ENCODE measurements at regions not wholly inside any gene's neighbourhood (a gene's known extent, or its start where the extent isn't known, plus 50 kb on each side); places are given as distances from the start of the nearest gene placed in this dataset.

DNA sequence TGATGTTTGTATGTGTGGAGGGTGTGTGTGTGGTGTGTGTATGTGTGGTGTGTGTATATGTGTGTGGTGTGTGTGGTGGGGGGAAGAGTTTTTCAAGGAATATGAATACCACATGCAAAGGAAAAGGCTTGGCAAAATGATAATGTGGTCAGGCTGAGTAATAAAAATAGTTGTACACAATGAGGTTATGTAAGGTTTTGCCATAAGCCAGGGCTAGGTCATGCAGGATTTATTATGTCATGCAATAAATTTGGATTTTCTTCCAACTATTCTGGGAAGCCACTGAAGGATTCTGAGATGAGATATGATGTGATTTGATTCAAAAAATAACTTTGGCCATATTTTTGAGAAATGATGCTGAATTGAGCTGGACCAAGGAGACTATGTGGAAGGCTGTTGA, 1191.6 kb upstream of the SEL1L start:
- DNase-seq, result no peak
- H3K9me2 ChIP-seq (replicated peaks; ENCODE audit: insufficient read depth, low read length), result no peaks in the 10 kb centered on the region
- H3K4me2 ChIP-seq (ENCODE audit: low read depth, low read length, poor library complexity, severe bottlenecking), result no peak overlapping the region
- H3K9me3 ChIP-seq (ENCODE audit: low read length), result peaks cover 20% of the 10 kb centered on the region
- no peak overlapping the region for H3K27ac ChIP-seq (ENCODE audit: low read length)
- no peak overlapping the region for H3K9ac ChIP-seq (ENCODE audit: low read length)
- H3K79me2 ChIP-seq (ENCODE audit: low read length), result no peaks in the 10 kb centered on the region
- no peaks in the 10 kb centered on the region for H4K20me1 ChIP-seq (ENCODE audit: insufficient read depth, low read depth, low read length)
- H2AFZ ChIP-seq (ENCODE audit: low read length), result no peak overlapping the region
- no peaks in the 10 kb centered on the region for H3K36me3 ChIP-seq (ENCODE audit: insufficient read depth, low read length)
- no peaks in the 10 kb centered on the region for H3K4me1 ChIP-seq (ENCODE audit: low read length)
- no peak overlapping the region for H3K4me3 ChIP-seq (ENCODE audit: low read length)
- H3K27me3 ChIP-seq (ENCODE audit: low read length), result no peaks in the 10 kb centered on the region

DNA sequence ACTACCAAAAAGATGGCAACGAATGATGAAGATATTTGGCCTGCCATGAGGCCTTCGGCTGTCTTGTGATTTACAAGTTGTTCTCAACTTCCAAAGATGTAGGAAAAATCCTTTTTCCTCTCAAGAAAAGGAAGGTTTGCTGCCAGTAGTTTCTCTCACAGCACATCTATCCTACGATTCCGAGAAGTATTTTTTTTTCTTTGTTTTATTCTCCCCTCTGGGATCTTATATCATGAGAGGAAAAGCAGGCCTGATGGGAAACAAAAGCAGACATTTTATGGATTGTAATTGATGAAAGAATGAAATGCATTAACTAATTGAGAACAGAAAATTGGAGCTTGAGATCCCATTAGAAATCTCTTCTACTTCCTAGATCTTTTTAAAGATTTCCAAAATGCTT, 1197.9 kb upstream of the SEL1L start:
- Histone ChIP-seq H3K27ac (ENCODE audit: low read length) (no peak overlapping the region), H3K27me3 (ENCODE audit: low read length) (no peaks in the 10 kb centered on the region), H3K79me2 (ENCODE audit: low read length) (no peaks in the 10 kb centered on the region), H3K36me3 (ENCODE audit: insufficient read depth, low read length) (no peaks in the 10 kb centered on the region), H3K9me3 (ENCODE audit: low read length) (peaks cover 15% of the 10 kb centered on the region), H3K9ac (ENCODE audit: low read length) (no peak overlapping the region), H3K4me2 (ENCODE audit: low read depth, low read length, poor library complexity, severe bottlenecking) (no peak overlapping the region), H2AFZ (ENCODE audit: low read length) (no peak overlapping the region), H3K9me2 (replicated peaks; ENCODE audit: insufficient read depth, low read length) (no peaks in the 10 kb centered on the region), H3K4me1 (ENCODE audit: low read length) (no peaks in the 10 kb centered on the region), H3K4me3 (ENCODE audit: low read length) (no peak overlapping the region), H4K20me1 (ENCODE audit: insufficient read depth, low read depth, low read length) (no peaks in the 10 kb centered on the region)
- no peak for DNase-seq

DNA sequence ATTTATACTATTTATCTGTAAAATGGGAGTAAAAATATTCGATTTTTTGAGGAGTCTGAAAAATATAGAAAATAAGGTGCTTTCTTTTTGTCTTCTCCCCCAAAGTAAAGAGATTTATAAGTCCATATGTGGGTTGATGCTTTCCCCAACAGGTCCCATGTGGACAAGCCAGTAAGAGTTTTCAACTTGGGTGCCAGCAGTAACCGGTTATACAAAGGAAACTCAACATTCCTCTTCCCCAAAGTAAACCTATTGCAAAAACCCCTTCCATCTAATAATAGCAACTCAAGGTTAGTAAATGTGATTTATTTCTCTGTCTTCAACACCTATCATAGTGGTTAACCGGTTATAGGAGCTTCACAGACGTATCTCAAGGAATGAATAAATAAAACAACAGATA, 1206.9 kb upstream of the SEL1L start:
- Histone ChIP-seq H3K36me3 (ENCODE audit: insufficient read depth, low read length) (no peaks in the 10 kb centered on the region), H3K27ac (ENCODE audit: low read length) (no peak overlapping the region), H3K9me3 (ENCODE audit: low read length) (peaks cover 26% of the 10 kb centered on the region; the same call in 1 of the 2 replicates), H3K9ac (ENCODE audit: low read length) (no peak overlapping the region), H3K4me2 (ENCODE audit: low read depth, low read length, poor library complexity, severe bottlenecking) (no peak overlapping the region), H2AFZ (ENCODE audit: low read length) (no peak overlapping the region), H4K20me1 (ENCODE audit: insufficient read depth, low read depth, low read length) (no peaks in the 10 kb centered on the region), H3K4me3 (ENCODE audit: low read length) (no peak overlapping the region), H3K4me1 (ENCODE audit: low read length) (no peaks in the 10 kb centered on the region), H3K27me3 (ENCODE audit: low read length) (no peaks in the 10 kb centered on the region), H3K9me2 (replicated peaks; ENCODE audit: insufficient read depth, low read length) (no peaks in the 10 kb centered on the region), H3K79me2 (ENCODE audit: low read length) (no peaks in the 10 kb centered on the region)
- DNase-seq, result no peak

DNA sequence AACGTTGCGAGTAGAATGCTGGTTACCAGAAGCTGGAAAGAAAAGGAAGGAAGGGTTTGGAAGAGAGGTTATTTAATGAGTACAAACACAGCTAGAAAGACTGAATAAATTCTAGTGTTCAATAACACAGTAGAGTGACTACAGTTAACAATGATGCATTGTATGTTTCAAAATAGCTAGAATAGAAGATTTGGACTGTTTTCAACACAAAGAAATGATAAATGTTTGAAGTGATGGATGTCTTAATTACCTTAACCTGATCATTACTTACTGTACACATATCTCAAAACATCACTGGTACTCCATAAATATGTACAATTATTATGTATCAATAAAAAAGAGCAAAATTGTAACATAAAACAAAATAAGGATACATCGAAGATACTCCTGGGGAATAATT, 1221.8 kb upstream of the SEL1L start:
- DNase-seq, result no peak
- no peaks in the 10 kb centered on the region for H4K20me1 ChIP-seq (ENCODE audit: insufficient read depth, low read depth, low read length)
- H2AFZ ChIP-seq (ENCODE audit: low read length), result no peak overlapping the region
- H3K9ac ChIP-seq (ENCODE audit: low read length), result no peak overlapping the region
- H3K4me3 ChIP-seq (ENCODE audit: low read length), result no peak overlapping the region
- H3K4me1 ChIP-seq (ENCODE audit: low read length), result no peaks in the 10 kb centered on the region
- no peak overlapping the region for H3K4me2 ChIP-seq (ENCODE audit: low read depth, low read length, poor library complexity, severe bottlenecking)
- no peaks in the 10 kb centered on the region for H3K9me2 ChIP-seq (replicated peaks; ENCODE audit: insufficient read depth, low read length)
- no peaks in the 10 kb centered on the region for H3K79me2 ChIP-seq (ENCODE audit: low read length)
- H3K27me3 ChIP-seq (ENCODE audit: low read length), result no peaks in the 10 kb centered on the region
- H3K27ac ChIP-seq (ENCODE audit: low read length), result no peak overlapping the region
- H3K9me3 ChIP-seq (ENCODE audit: low read length), result peaks cover 25% of the 10 kb centered on the region
- no peaks in the 10 kb centered on the region for H3K36me3 ChIP-seq (ENCODE audit: insufficient read depth, low read length)

DNA sequence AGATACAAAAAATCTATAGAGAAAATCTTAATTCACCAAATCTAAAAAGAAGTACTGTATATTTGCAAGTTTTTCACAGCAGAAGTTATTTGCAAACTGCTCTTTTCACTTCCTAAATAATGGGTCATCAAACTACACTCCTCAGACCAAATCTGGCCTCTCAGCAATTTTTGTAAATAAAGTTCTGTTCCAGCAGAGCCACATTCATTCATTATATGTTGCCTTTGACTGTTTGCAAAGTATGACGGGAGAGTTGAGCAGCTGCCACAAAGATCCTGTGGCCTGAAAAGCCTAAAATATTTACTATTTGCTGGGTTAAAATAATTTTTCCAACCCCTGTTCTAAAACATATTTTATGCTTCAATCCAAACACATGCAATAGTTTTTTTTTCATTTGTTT, 1222.3 kb upstream of the SEL1L start:
- Histone ChIP-seq H3K4me3 (ENCODE audit: low read length) (no peak overlapping the region), H3K27ac (ENCODE audit: low read length) (no peak overlapping the region), H3K4me2 (ENCODE audit: low read depth, low read length, poor library complexity, severe bottlenecking) (no peak overlapping the region), H4K20me1 (ENCODE audit: insufficient read depth, low read depth, low read length) (no peaks in the 10 kb centered on the region), H3K4me1 (ENCODE audit: low read length) (no peaks in the 10 kb centered on the region), H3K9ac (ENCODE audit: low read length) (no peak overlapping the region), H3K79me2 (ENCODE audit: low read length) (no peaks in the 10 kb centered on the region), H3K9me3 (ENCODE audit: low read length) (peaks cover 23% of the 10 kb centered on the region), H3K36me3 (ENCODE audit: insufficient read depth, low read length) (no peaks in the 10 kb centered on the region), H3K27me3 (ENCODE audit: low read length) (no peaks in the 10 kb centered on the region), H3K9me2 (replicated peaks; ENCODE audit: insufficient read depth, low read length) (no peaks in the 10 kb centered on the region), H2AFZ (ENCODE audit: low read length) (no peak overlapping the region)
- DNase-seq, result no peak

DNA sequence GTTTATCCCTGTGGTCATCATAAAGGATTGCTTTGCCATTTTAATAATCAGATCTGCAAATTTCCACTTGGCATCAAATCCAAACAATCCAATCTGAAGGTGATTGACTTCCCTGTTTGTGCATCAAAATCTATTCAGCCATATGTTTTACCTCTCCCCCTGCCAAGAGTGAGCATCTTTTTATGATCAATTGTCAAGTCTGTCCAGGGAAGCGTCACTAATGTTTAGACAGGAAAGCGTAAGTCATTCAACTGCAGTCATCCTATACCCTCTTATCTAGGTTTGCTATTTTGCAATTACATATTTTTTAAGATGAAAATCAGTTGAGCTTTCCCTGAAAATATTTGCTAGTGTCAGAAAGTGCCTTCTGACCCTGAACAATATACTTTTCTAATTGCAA, 1224.1 kb upstream of the SEL1L start:
- H2AFZ ChIP-seq (ENCODE audit: low read length), result no peak overlapping the region
- no peaks in the 10 kb centered on the region for H3K4me1 ChIP-seq (ENCODE audit: low read length)
- no peak overlapping the region for H3K9ac ChIP-seq (ENCODE audit: low read length)
- DNase-seq, result no peak
- H3K27ac ChIP-seq (ENCODE audit: low read length), result no peak overlapping the region
- H3K9me3 ChIP-seq (ENCODE audit: low read length), result peaks cover 14% of the 10 kb centered on the region; the same call in 1 of the 2 replicates
- H3K27me3 ChIP-seq (ENCODE audit: low read length), result no peaks in the 10 kb centered on the region
- H3K79me2 ChIP-seq (ENCODE audit: low read length), result no peaks in the 10 kb centered on the region
- H4K20me1 ChIP-seq (ENCODE audit: insufficient read depth, low read depth, low read length), result no peaks in the 10 kb centered on the region
- no peaks in the 10 kb centered on the region for H3K9me2 ChIP-seq (replicated peaks; ENCODE audit: insufficient read depth, low read length)
- H3K4me2 ChIP-seq (ENCODE audit: low read depth, low read length, poor library complexity, severe bottlenecking), result no peak overlapping the region
- H3K4me3 ChIP-seq (ENCODE audit: low read length), result no peak overlapping the region
- H3K36me3 ChIP-seq (ENCODE audit: insufficient read depth, low read length), result no peaks in the 10 kb centered on the region

DNA sequence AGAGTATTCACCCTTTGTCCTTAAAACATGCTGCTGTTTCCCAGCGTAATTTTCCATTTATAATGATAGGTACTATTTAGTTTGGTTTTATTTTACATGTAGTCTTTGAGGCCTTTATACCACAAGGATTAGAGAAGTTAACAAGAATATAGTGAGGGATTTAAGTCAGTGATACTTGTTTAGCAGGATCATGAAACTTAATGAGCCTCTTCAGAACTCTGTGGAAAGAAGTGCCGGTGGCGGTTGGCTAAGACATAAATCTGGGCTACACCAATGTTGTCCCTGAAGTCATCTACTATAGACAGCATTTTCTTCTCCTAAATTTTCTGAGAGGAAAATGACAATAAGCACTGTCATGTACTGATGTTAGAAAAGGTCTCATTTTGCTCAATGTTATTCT, 1226.0 kb upstream of the SEL1L start:
- no peak overlapping the region for H3K4me3 ChIP-seq (ENCODE audit: low read length)
- peaks cover 3% of the 10 kb centered on the region; the same call in 1 of the 2 replicates for H3K9me3 ChIP-seq (ENCODE audit: low read length)
- H4K20me1 ChIP-seq (ENCODE audit: insufficient read depth, low read depth, low read length), result no peaks in the 10 kb centered on the region
- no peak for DNase-seq
- H3K79me2 ChIP-seq (ENCODE audit: low read length), result no peaks in the 10 kb centered on the region
- H3K4me1 ChIP-seq (ENCODE audit: low read length), result no peaks in the 10 kb centered on the region
- H3K9ac ChIP-seq (ENCODE audit: low read length), result no peak overlapping the region
- no peak overlapping the region for H2AFZ ChIP-seq (ENCODE audit: low read length)
- H3K9me2 ChIP-seq (replicated peaks; ENCODE audit: insufficient read depth, low read length), result no peaks in the 10 kb centered on the region
- H3K36me3 ChIP-seq (ENCODE audit: insufficient read depth, low read length), result no peaks in the 10 kb centered on the region
- no peaks in the 10 kb centered on the region for H3K27me3 ChIP-seq (ENCODE audit: low read length)
- no peak overlapping the region for H3K27ac ChIP-seq (ENCODE audit: low read length)
- no peak overlapping the region for H3K4me2 ChIP-seq (ENCODE audit: low read depth, low read length, poor library complexity, severe bottlenecking)

DNA sequence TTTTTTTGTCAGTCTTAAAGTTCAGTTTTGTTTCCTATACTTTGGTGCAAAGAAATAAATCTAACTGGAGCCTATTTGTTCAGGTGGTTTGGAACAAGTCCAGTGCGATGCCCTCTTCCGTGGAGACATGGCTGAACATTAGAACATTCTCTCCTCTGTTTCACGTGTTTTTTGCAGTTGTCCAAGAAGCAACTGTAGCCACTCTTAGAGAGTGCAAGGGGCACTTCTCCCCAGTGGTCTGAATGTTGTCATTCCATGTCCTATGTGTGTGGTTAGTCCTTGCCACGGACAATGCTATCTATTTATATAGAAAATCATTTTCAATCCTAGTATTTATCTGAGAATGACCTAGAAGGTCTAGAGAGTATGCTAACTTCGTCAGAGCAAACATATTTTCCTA, 1232.5 kb upstream of the SEL1L start:
- H3K4me1 ChIP-seq (ENCODE audit: low read length), result no peaks in the 10 kb centered on the region
- H3K36me3 ChIP-seq (ENCODE audit: insufficient read depth, low read length), result no peaks in the 10 kb centered on the region
- no peak overlapping the region for H3K4me3 ChIP-seq (ENCODE audit: low read length)
- no peak overlapping the region for H3K9ac ChIP-seq (ENCODE audit: low read length)
- H3K9me2 ChIP-seq (replicated peaks; ENCODE audit: insufficient read depth, low read length), result no peaks in the 10 kb centered on the region
- no peak overlapping the region for H3K27ac ChIP-seq (ENCODE audit: low read length)
- H3K4me2 ChIP-seq (ENCODE audit: low read depth, low read length, poor library complexity, severe bottlenecking), result no peak overlapping the region
- H3K9me3 ChIP-seq (ENCODE audit: low read length), result peaks cover 4% of the 10 kb centered on the region; the same call in 1 of the 2 replicates
- H3K27me3 ChIP-seq (ENCODE audit: low read length), result no peaks in the 10 kb centered on the region
- no peak overlapping the region for H2AFZ ChIP-seq (ENCODE audit: low read length)
- no peaks in the 10 kb centered on the region for H3K79me2 ChIP-seq (ENCODE audit: low read length)
- no peaks in the 10 kb centered on the region for H4K20me1 ChIP-seq (ENCODE audit: insufficient read depth, low read depth, low read length)
- DNase-seq, result no peak

DNA sequence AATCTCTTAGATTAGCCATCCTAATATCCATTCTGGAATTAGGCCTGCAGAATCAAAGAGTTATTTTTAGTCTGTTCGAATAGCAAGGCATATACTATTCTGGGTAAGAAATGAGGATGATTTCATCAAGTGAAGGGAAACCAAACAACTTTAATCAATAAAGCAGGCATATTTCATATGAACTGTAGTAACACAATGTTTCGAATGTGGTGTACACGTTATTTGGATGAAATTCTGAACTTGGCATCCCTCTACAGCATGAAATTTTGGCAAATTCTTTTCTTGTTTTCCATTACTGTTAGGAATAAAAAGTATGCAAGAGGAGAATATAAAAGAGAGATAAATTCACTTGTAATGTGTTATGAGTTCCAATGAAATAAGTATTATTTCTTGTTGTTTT, 1233.3 kb upstream of the SEL1L start:
- H4K20me1 ChIP-seq (ENCODE audit: insufficient read depth, low read depth, low read length), result no peaks in the 10 kb centered on the region
- no peak overlapping the region for H3K4me3 ChIP-seq (ENCODE audit: low read length)
- H3K9me3 ChIP-seq (ENCODE audit: low read length), result peaks cover 4% of the 10 kb centered on the region; the same call in 1 of the 2 replicates
- no peak overlapping the region for H3K9ac ChIP-seq (ENCODE audit: low read length)
- no peaks in the 10 kb centered on the region for H3K4me1 ChIP-seq (ENCODE audit: low read length)
- no peaks in the 10 kb centered on the region for H3K36me3 ChIP-seq (ENCODE audit: insufficient read depth, low read length)
- H3K27ac ChIP-seq (ENCODE audit: low read length), result no peak overlapping the region
- no peak overlapping the region for H3K4me2 ChIP-seq (ENCODE audit: low read depth, low read length, poor library complexity, severe bottlenecking)
- H2AFZ ChIP-seq (ENCODE audit: low read length), result no peak overlapping the region
- DNase-seq, result no peak
- no peaks in the 10 kb centered on the region for H3K27me3 ChIP-seq (ENCODE audit: low read length)
- H3K9me2 ChIP-seq (replicated peaks; ENCODE audit: insufficient read depth, low read length), result no peaks in the 10 kb centered on the region
- H3K79me2 ChIP-seq (ENCODE audit: low read length), result no peaks in the 10 kb centered on the region
